HEK293 (cell line): ENCODE measurements at regions not wholly inside any gene's neighbourhood (a gene's known extent, or its start where the extent isn't known, plus 50 kb on each side); places are given as distances from the start of the nearest gene placed in this dataset.

Source experiments
- CTCF ChIA-PET: fragments of 350-600 bp; formaldehyde crosslinking; extraction: SDS; loops from one replicate; lab custom pipeline; 2021; ENCODE audit warnings: antibody characterized with exemption; lab: Yijun Ruan, JAX
- POLR2A ChIA-PET: fragments of 300-600 bp; formaldehyde crosslinking; extraction: SDS; loops from one replicate; lab custom pipeline; 2020; ENCODE audit warnings: antibody characterized with exemption, inconsistent platforms; lab: Yijun Ruan, JAX
- H3K27ac ChIP-seq: fragments of 200-500 bp; sonication (Bioruptor generic); 2 replicates; pipeline ENCODE4 v1.5.1; 2014; ENCODE audit warnings: low read depth, low read length, control low read depth, inconsistent platforms; ENCODE audit errors: extremely low read depth
- H3K36me3 ChIP-seq, 2 experiments: fragments of 200-500 bp in 1 of 2; sonication (Bioruptor generic) in 1 of 2; 1 replicate in 1 of 2; 2 replicates in 1 of 2; pipeline ENCODE4 v1.5.1; 2014 to 2017; ENCODE audit warnings: inconsistent platforms in 2 of 2, low read length in 2 of 2; ENCODE audit not compliant: control insufficient read depth in 2 of 2, insufficient read depth in 1 of 2
- H3K4me1 ChIP-seq: fragments of 200-500 bp; sonication (Bioruptor generic); 2 replicates; pipeline ENCODE4 v1.5.1; 2014; ENCODE audit warnings: mild to moderate bottlenecking, low read length, inconsistent platforms; ENCODE audit not compliant: control insufficient read depth, insufficient read depth
- H3K4me3 ChIP-seq: 2 replicates; pipeline ENCODE4 v1.5.1; 2011; ENCODE audit warnings: low read depth, mild to moderate bottlenecking, control low read depth, low read length, moderate library complexity
- H3K9me3 ChIP-seq: fragments of 200-500 bp; sonication (Bioruptor generic); 2 replicates; pipeline ENCODE4 v1.5.1; 2014; ENCODE audit warnings: low read depth, low read length, inconsistent platforms; ENCODE audit not compliant: control insufficient read depth, insufficient read depth
- BCL6B ChIP-seq: fragments of 450-650 bp; formaldehyde crosslinking; IDR thresholded peaks from 2 replicates; pipeline ENCODE4 v1.5.1; 2017; ENCODE audit warnings: missing biosample characterization, missing genetic modification characterization
- FEZF1 ChIP-seq: fragments of 450-650 bp; formaldehyde crosslinking; IDR thresholded peaks from 2 replicates; pipeline ENCODE4 v1.5.1; 2016; ENCODE audit warnings: missing biosample characterization, missing genetic modification characterization
- GLI2 ChIP-seq: fragments of 450-650 bp; formaldehyde crosslinking; IDR thresholded peaks from 2 replicates; pipeline ENCODE4; 2017; ENCODE audit warnings: missing biosample characterization, missing genetic modification characterization, low read depth, borderline replicate concordance
- SALL2 ChIP-seq: fragments of 450-650 bp; formaldehyde crosslinking; IDR thresholded peaks from 2 replicates; pipeline ENCODE4 v1.5.0; 2017; ENCODE audit warnings: missing biosample characterization, mild to moderate bottlenecking, missing genetic modification characterization, borderline replicate concordance
- ZBTB49 ChIP-seq: fragments of 450-650 bp; formaldehyde crosslinking; IDR thresholded peaks from 2 replicates; pipeline ENCODE4 v1.5.1; 2016; ENCODE audit warnings: missing biosample characterization, missing genetic modification characterization, low read depth
- ZNF133 ChIP-seq: fragments of 450-650 bp; formaldehyde crosslinking; IDR thresholded peaks from 2 replicates; pipeline ENCODE4 v1.5.1; 2016; ENCODE audit warnings: missing biosample characterization, missing genetic modification characterization
- ZNF146 ChIP-seq: fragments of 450-650 bp; formaldehyde crosslinking; IDR thresholded peaks from 2 replicates; pipeline ENCODE4 v1.5.1; 2016; ENCODE audit warnings: missing biosample characterization, missing genetic modification characterization
- ZNF202 ChIP-seq: fragments of 450-650 bp; formaldehyde crosslinking; IDR thresholded peaks from 2 replicates; pipeline ENCODE4 v1.5.1; 2016; ENCODE audit warnings: missing biosample characterization, missing genetic modification characterization, borderline replicate concordance
- ZNF26 ChIP-seq: fragments of 450-650 bp; formaldehyde crosslinking; IDR thresholded peaks from 2 replicates; pipeline ENCODE4 v1.5.1; 2016; ENCODE audit warnings: missing biosample characterization, missing genetic modification characterization
- ZNF350 ChIP-seq: fragments of 450-650 bp; formaldehyde crosslinking; IDR thresholded peaks from 2 replicates; pipeline ENCODE4 v1.5.0; 2017; ENCODE audit warnings: missing biosample characterization, mild to moderate bottlenecking, missing genetic modification characterization
- ZNF37A ChIP-seq: fragments of 450-650 bp; IDR thresholded peaks from 2 replicates; pipeline ENCODE4 v1.5.1; 2018; ENCODE audit warnings: missing biosample characterization, missing genetic modification characterization
- ZNF423 ChIP-seq: fragments of 450-650 bp; formaldehyde crosslinking; IDR thresholded peaks from 2 replicates; pipeline ENCODE4 v1.5.1; 2016; ENCODE audit warnings: missing biosample characterization, missing genetic modification characterization
- ZNF629 ChIP-seq: fragments of 450-650 bp; formaldehyde crosslinking; IDR thresholded peaks from 2 replicates; pipeline ENCODE4 v1.5.1; 2017; ENCODE audit warnings: missing biosample characterization, missing genetic modification characterization
- ZNF670 ChIP-seq: fragments of 450-650 bp; formaldehyde crosslinking; IDR thresholded peaks from 2 replicates; pipeline ENCODE4 v1.5.1; 2016; ENCODE audit warnings: missing biosample characterization, missing genetic modification characterization, low read depth
- ZNF677 ChIP-seq: fragments of 450-650 bp; IDR thresholded peaks from 2 replicates; pipeline ENCODE4 v1.5.0; 2018; ENCODE audit warnings: missing biosample characterization, mild to moderate bottlenecking, missing genetic modification characterization, moderate library complexity
- ZNF792 ChIP-seq: fragments of 450-650 bp; formaldehyde crosslinking; IDR thresholded peaks from 2 replicates; pipeline ENCODE4 v1.5.1; 2016; ENCODE audit warnings: missing biosample characterization, missing genetic modification characterization
- ZSCAN4 ChIP-seq: fragments of 450-650 bp; formaldehyde crosslinking; IDR thresholded peaks from 2 replicates; pipeline ENCODE4 v1.5.1; 2017; ENCODE audit warnings: missing biosample characterization, missing genetic modification characterization

- TF ChIP-seq ZNF629 (no peak), BCL6B (tag by site-specific recombination) (no peak), SALL2 (tag by site-specific recombination) (no peak), ZNF677 (tag by site-specific recombination) (no peak), ZSCAN4 (tag by site-specific recombination) (no peak)
- H3K4me1 ChIP-seq: no peaks in the 10 kb centered on the region
- H3K36me3 ChIP-seq: no peaks in the 10 kb centered on the region
- H3K4me3 ChIP-seq: no peak overlapping the region
- no peaks in the 10 kb centered on the region for H3K9me3 ChIP-seq
- no peak overlapping the region for H3K27ac ChIP-seq
- ChIA-PET POLR2A (no interaction called here), CTCF (no interaction called here)
Measured at GRCh38 chr20:52869276-52869675, 102.9 kb upstream of the TSHZ2 start.

- H3K27ac ChIP-seq: no peak overlapping the region
- TF ChIP-seq ZNF146 (tag by site-specific recombination): no peak
- no peak for TF ChIP-seq ZNF792
- TF ChIP-seq ZNF37A (tag by site-specific recombination): no peak
- TF ChIP-seq ZBTB49 (tag by site-specific recombination): no peak
- TF ChIP-seq ZNF670 (tag by site-specific recombination): no peak
- no peak for TF ChIP-seq ZNF202 (tag by site-specific recombination)
- H3K36me3 ChIP-seq: no peaks in the 10 kb centered on the region
- H3K4me3 ChIP-seq: no peak overlapping the region
- POLR2A ChIA-PET: no interaction called here
- CTCF ChIA-PET: interaction anchor here (1.2 kb wide), 1 partner anchor 9 kb away, joined by 6 read pairs; no protein-coding TSS in a partner anchor
- H3K9me3 ChIP-seq: no peaks in the 10 kb centered on the region
- H3K4me1 ChIP-seq: no peaks in the 10 kb centered on the region
Measured at GRCh38 chr20:52867305-52867704, 104.9 kb upstream of the TSHZ2 start.

- H3K4me3 ChIP-seq: no peak overlapping the region
- H3K27ac ChIP-seq: no peak overlapping the region
- POLR2A ChIA-PET: no interaction called here
- no peaks in the 10 kb centered on the region for H3K36me3 ChIP-seq
- TF ChIP-seq ZNF423 (no peak), GLI2 (tag by site-specific recombination) (no peak), ZNF133 (tag by site-specific recombination) (no peak), FEZF1 (tag by site-specific recombination) (no peak), ZNF26 (tag by site-specific recombination) (no peak), ZNF350 (tag by site-specific recombination) (no peak)
- CTCF ChIA-PET: no interaction called here
- H3K9me3 ChIP-seq: no peaks in the 10 kb centered on the region
- no peaks in the 10 kb centered on the region for H3K4me1 ChIP-seq
Measured at GRCh38 chr20:52864916-52865605, 107.1 kb upstream of the TSHZ2 start.
